ENCODE measurements at regions not wholly inside any gene's neighbourhood (a gene's known extent, or its start where the extent isn't known, plus 50 kb on each side); places are given as distances from the start of the nearest gene placed in this dataset.

- no peaks in the 10 kb centered on the region for H3K9me2 ChIP-seq (replicated peaks; ENCODE audit: insufficient read depth, low read length)
- no peaks in the 10 kb centered on the region for H3K27me3 ChIP-seq (ENCODE audit: low read length)
- no peaks in the 10 kb centered on the region for H3K9me3 ChIP-seq (ENCODE audit: insufficient read depth, low read length)
- no peaks in the 10 kb centered on the region for H3K79me2 ChIP-seq (ENCODE audit: insufficient read depth, low read length)
- H3K27ac ChIP-seq (ENCODE audit: low read depth, low read length): no peak overlapping the region
- TF ChIP-seq EZH2phosphoT487 (conservative IDR thresholded peaks at IDR 0.05; ENCODE audit: low read length): no peak
- TF ChIP-seq CTCF (IDR thresholded peaks at IDR 0.05; ENCODE audit: insufficient read depth, low read length, poor library complexity, severe bottlenecking): no peak
- no peaks in the 10 kb centered on the region for H3K36me3 ChIP-seq (ENCODE audit: low read length)
- no peak overlapping the region for H3K9ac ChIP-seq (ENCODE audit: low read length)
- no peak overlapping the region for H2AFZ ChIP-seq (ENCODE audit: low read depth, low read length, severe bottlenecking)
- H4K20me1 ChIP-seq (ENCODE audit: low read depth, low read length): no peaks in the 10 kb centered on the region
- no peaks in the 10 kb centered on the region for H3F3A ChIP-seq (ENCODE audit: insufficient read depth)
- H3K4me2 ChIP-seq (ENCODE audit: low read depth, low read length, poor library complexity, severe bottlenecking): no peak overlapping the region
- no peak overlapping the region for H3K4me3 ChIP-seq (ENCODE audit: insufficient read depth, low read length, poor library complexity, severe bottlenecking)
Measured at GRCh38 chr2:83461135-83461534, 997.9 kb downstream of the SUCLG1 start.

GRCh38 chr2:83459456-83459855, 999.6 kb downstream of the SUCLG1 start:
- H3K27me3 ChIP-seq (ENCODE audit: low read length): no peaks in the 10 kb centered on the region
- H3K36me3 ChIP-seq (ENCODE audit: low read length): no peaks in the 10 kb centered on the region
- TF ChIP-seq CTCF (IDR thresholded peaks at IDR 0.05; ENCODE audit: insufficient read depth, low read length, poor library complexity, severe bottlenecking): no peak
- TF ChIP-seq EZH2phosphoT487 (conservative IDR thresholded peaks at IDR 0.05; ENCODE audit: low read length): no peak
- no peak overlapping the region for H3K4me3 ChIP-seq (ENCODE audit: insufficient read depth, low read length, poor library complexity, severe bottlenecking)
- no peak overlapping the region for H3K4me2 ChIP-seq (ENCODE audit: low read depth, low read length, poor library complexity, severe bottlenecking)
- H3K79me2 ChIP-seq (ENCODE audit: insufficient read depth, low read length): no peaks in the 10 kb centered on the region
- no peak overlapping the region for H2AFZ ChIP-seq (ENCODE audit: low read depth, low read length, severe bottlenecking)
- H3K9ac ChIP-seq (ENCODE audit: low read length): no peak overlapping the region
- no peak overlapping the region for H3K27ac ChIP-seq (ENCODE audit: low read depth, low read length)
- H3K9me2 ChIP-seq (replicated peaks; ENCODE audit: insufficient read depth, low read length): no peaks in the 10 kb centered on the region
- H3K9me3 ChIP-seq (ENCODE audit: insufficient read depth, low read length): no peaks in the 10 kb centered on the region
- H4K20me1 ChIP-seq (ENCODE audit: low read depth, low read length): no peaks in the 10 kb centered on the region
- H3F3A ChIP-seq (ENCODE audit: insufficient read depth): no peaks in the 10 kb centered on the region

GRCh38 chr2:83435989-83436388, 1023.1 kb downstream of the SUCLG1 start:
- H3K27me3 ChIP-seq (ENCODE audit: low read length): no peaks in the 10 kb centered on the region
- H3K4me2 ChIP-seq (ENCODE audit: low read depth, low read length, poor library complexity, severe bottlenecking): no peak overlapping the region
- no peaks in the 10 kb centered on the region for H3K36me3 ChIP-seq (ENCODE audit: low read length)
- no peak overlapping the region for H3K4me3 ChIP-seq (ENCODE audit: insufficient read depth, low read length, poor library complexity, severe bottlenecking)
- no peaks in the 10 kb centered on the region; the same call in 1 of the 2 replicates for H3K9me2 ChIP-seq (replicated peaks; ENCODE audit: insufficient read depth, low read length)
- no peaks in the 10 kb centered on the region for H3K79me2 ChIP-seq (ENCODE audit: insufficient read depth, low read length)
- no peak overlapping the region for H3K9ac ChIP-seq (ENCODE audit: low read length)
- TF ChIP-seq CTCF (IDR thresholded peaks at IDR 0.05; ENCODE audit: insufficient read depth, low read length, poor library complexity, severe bottlenecking): no peak
- TF ChIP-seq EZH2phosphoT487 (conservative IDR thresholded peaks at IDR 0.05; ENCODE audit: low read length): no peak
- no peaks in the 10 kb centered on the region for H3F3A ChIP-seq (ENCODE audit: insufficient read depth)
- H3K9me3 ChIP-seq (ENCODE audit: insufficient read depth, low read length): no peaks in the 10 kb centered on the region
- no peak overlapping the region for H2AFZ ChIP-seq (ENCODE audit: low read depth, low read length, severe bottlenecking)
- no peaks in the 10 kb centered on the region for H4K20me1 ChIP-seq (ENCODE audit: low read depth, low read length)
- no peak overlapping the region for H3K27ac ChIP-seq (ENCODE audit: low read depth, low read length)

Data from SU-DHL-6 (cell line).